ENCODE measurements at regions not wholly inside any gene's neighbourhood (a gene's known extent, or its start where the extent isn't known, plus 50 kb on each side); places are given as distances from the start of the nearest gene placed in this dataset.
A peak's percentile ranks its signal among the peaks of the same experiment; 100 is the strongest.

- DNase-seq: no peak
- no peaks in the 10 kb centered on the region for H3K9me3 Mint-ChIP-seq
- ATAC-seq (replicated peaks): no peak
- peaks cover 0 to 8% of the 10 kb centered on the region in 2 donors for H3K27me3 Mint-ChIP-seq
- no peak overlapping the region for H3K27ac Mint-ChIP-seq
- H3K4me3 Mint-ChIP-seq: no peak overlapping the region
- peaks cover 7% of the 10 kb centered on the region for H3K36me3 Mint-ChIP-seq (ENCODE audit: insufficient read depth)
- H3K4me1 Mint-ChIP-seq (ENCODE audit: low read depth in 2 of 2): peaks cover 18 to 19% of the 10 kb centered on the region in 2 donors
These were observed 64.4 kb upstream of the DUSP22 start for GRCh38 chr6:227812-228338.

- no peak for ATAC-seq (replicated peaks)
- no peak for DNase-seq
- H3K4me3 Mint-ChIP-seq: peak overlapping the region; percentile 6 to 29
- no peak overlapping the region for H3K27ac Mint-ChIP-seq
- peaks cover 8% of the 10 kb centered on the region for H3K36me3 Mint-ChIP-seq (ENCODE audit: insufficient read depth)
- no peaks in the 10 kb centered on the region for H3K27me3 Mint-ChIP-seq
- no peaks in the 10 kb centered on the region for H3K9me3 Mint-ChIP-seq
- peaks cover 14 to 18% of the 10 kb centered on the region in 2 donors for H3K4me1 Mint-ChIP-seq (ENCODE audit: low read depth in 2 of 2)
These were observed 63.2 kb upstream of the DUSP22 start for GRCh38 chr6:228881-229651.

DNA sequence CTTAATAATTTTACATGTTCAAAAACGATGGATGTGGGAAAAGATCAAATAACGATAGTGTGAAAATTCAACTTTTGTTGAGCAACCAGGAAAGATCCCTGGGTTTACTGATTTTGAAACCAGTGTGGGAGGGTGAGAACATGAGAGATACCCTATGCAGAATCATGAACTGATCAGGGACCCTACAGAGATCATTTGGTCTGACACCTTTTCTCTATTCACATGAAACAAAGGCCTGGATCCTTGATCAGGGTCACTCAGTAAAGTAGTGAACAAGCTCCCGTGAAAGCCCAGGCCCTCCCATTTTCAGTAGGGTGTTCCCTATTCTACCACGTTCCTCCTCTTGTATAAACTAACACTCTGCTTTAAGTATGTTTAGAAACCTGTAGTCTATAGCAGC is 60.5 kb upstream of the DUSP22 start:
- ATAC-seq (replicated peaks): no peak
- H3K9me3 Mint-ChIP-seq: no peaks in the 10 kb centered on the region
- no peak overlapping the region for H3K27ac Mint-ChIP-seq
- H3K4me3 Mint-ChIP-seq: no peak overlapping the region
- H3K36me3 Mint-ChIP-seq (ENCODE audit: insufficient read depth): peaks cover 3% of the 10 kb centered on the region
- no peaks in the 10 kb centered on the region for H3K27me3 Mint-ChIP-seq
- H3K4me1 Mint-ChIP-seq (ENCODE audit: low read depth in 2 of 2): peaks cover 10 to 19% of the 10 kb centered on the region in 2 donors
- no peak for DNase-seq

GRCh38 chr6:232982-233640 is 59.2 kb upstream of the DUSP22 start:
- ATAC-seq (replicated peaks) (no peak), DNase-seq (no peak)
- no peaks in the 10 kb centered on the region for H3K27me3 Mint-ChIP-seq
- H3K9me3 Mint-ChIP-seq: no peaks in the 10 kb centered on the region
- H3K4me1 Mint-ChIP-seq (ENCODE audit: low read depth in 2 of 2): peaks cover 11 to 20% of the 10 kb centered on the region in 2 donors
- H3K4me3 Mint-ChIP-seq: no peak overlapping the region
- peaks cover 3% of the 10 kb centered on the region for H3K36me3 Mint-ChIP-seq (ENCODE audit: insufficient read depth)
- H3K27ac Mint-ChIP-seq: peak overlapping the region in 1 of 2 donors; percentile 83

DNA sequence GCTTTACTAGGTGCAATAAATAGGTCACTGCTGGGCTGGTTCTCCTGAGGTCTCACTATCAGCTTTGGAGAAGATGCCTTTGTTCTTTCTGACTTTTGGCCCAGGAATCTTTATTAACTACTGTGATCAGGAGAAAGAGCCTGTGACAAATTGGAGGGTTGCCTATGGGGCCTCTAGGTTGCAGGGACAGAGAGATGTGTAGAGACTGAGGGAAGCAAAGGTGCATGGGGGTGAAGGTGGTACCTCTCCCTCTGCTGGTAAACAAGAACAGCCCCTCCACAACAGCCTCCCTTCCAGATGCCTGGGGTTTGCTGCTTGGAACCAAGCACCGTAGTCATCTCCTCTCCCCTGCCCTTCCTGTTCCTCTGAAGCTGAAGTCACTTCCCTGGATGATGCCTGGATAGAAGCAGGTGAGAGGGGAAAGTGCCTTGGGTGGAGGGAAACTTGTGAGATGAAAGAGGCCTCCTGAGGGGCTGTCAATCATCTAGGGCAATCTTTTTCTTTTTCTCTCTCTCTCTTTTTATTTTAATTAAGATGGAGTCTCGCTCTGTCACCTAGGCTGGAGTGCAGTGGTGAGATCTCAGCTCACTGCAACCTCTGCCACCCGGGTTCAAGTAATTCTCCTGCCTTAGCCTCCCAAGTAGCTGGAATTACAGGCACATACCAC is 57.4 kb upstream of the DUSP22 start:
- Mint-ChIP-seq H3K36me3 (ENCODE audit: insufficient read depth) (peaks cover 3% of the 10 kb centered on the region), H3K9me3 (no peaks in the 10 kb centered on the region), H3K27me3 (no peaks in the 10 kb centered on the region), H3K4me3 (peak overlapping the region; percentile 51 to 68), H3K27ac (peak overlapping the region; percentile 78 to 91), H3K4me1 (ENCODE audit: low read depth in 2 of 2) (peaks cover 9 to 20% of the 10 kb centered on the region in 2 donors)
- DNase-seq (no peak), ATAC-seq (replicated peaks) (no peak)

DNA sequence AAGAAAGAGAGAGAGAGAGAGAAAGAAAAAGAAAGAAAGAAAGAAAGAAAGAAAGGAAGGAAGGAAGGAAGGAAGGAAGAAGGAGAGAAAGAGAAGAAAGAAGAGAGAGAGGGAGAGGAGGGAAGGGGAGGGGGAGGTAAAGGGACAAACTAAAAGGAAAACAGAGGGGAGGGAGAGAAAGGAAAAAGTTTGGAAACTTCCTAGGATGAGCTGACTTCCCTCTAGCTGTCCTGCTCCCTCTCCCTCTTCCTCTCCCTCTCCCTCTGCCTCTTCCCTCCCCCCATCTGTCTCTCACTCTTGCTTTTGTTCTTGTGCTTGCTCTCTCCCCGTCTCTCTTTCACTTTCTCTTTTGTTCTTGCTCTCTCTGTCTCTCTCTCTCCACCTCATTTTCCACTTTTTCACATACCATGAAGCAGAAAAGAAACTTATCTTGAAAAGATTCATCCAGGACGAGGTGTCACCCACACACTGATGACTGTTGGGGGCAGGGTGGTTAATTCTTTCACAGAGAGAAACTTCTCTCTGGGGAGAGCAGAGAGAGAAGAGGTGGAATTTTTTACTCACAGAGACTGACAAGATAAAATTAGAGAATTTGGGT is 56.4 kb upstream of the DUSP22 start:
- Mint-ChIP-seq H3K9me3 (no peaks in the 10 kb centered on the region), H3K27me3 (no peaks in the 10 kb centered on the region), H3K4me1 (ENCODE audit: low read depth in 2 of 2) (peaks cover 9 to 20% of the 10 kb centered on the region in 2 donors), H3K36me3 (ENCODE audit: insufficient read depth) (peaks cover 3% of the 10 kb centered on the region), H3K4me3 (peak overlapping the region; percentile 51 to 68), H3K27ac (peak overlapping the region; percentile 78 to 91)
- ATAC-seq (replicated peaks) (peak; percentile 89), DNase-seq (peak; percentile 12 to 51 (median 17))

GRCh38 chr6:236519-236918 is 55.8 kb upstream of the DUSP22 start:
- H3K27ac Mint-ChIP-seq: peak overlapping the region; percentile 78 to 91
- ATAC-seq (replicated peaks): no peak
- H3K4me3 Mint-ChIP-seq: peak overlapping the region; percentile 30 to 68
- peaks cover 0 to 4% of the 10 kb centered on the region in 2 donors for H3K27me3 Mint-ChIP-seq
- no peaks in the 10 kb centered on the region for H3K9me3 Mint-ChIP-seq
- DNase-seq: no peak
- H3K4me1 Mint-ChIP-seq (ENCODE audit: low read depth in 2 of 2): peaks cover 9 to 20% of the 10 kb centered on the region in 2 donors
- H3K36me3 Mint-ChIP-seq (ENCODE audit: insufficient read depth): peaks cover 3% of the 10 kb centered on the region

GRCh38 chr6:240151-240550 is 52.1 kb upstream of the DUSP22 start:
- DNase-seq: no peak
- Mint-ChIP-seq H3K36me3 (ENCODE audit: insufficient read depth) (no peaks in the 10 kb centered on the region), H3K4me1 (ENCODE audit: low read depth in 2 of 2) (peaks cover 8 to 15% of the 10 kb centered on the region in 2 donors), H3K27ac (no peak overlapping the region), H3K4me3 (no peak overlapping the region), H3K9me3 (no peaks in the 10 kb centered on the region), H3K27me3 (peaks cover 0 to 9% of the 10 kb centered on the region in 2 donors)
- no peak for ATAC-seq (replicated peaks)

- Mint-ChIP-seq H3K4me1 (ENCODE audit: low read depth in 2 of 2) (peaks cover 3 to 4% of the 10 kb centered on the region in 2 donors), H3K27ac (no peak overlapping the region), H3K4me3 (no peak overlapping the region), H3K27me3 (peaks cover 0 to 9% of the 10 kb centered on the region in 2 donors), H3K9me3 (no peaks in the 10 kb centered on the region), H3K36me3 (ENCODE audit: insufficient read depth) (no peaks in the 10 kb centered on the region)
- DNase-seq (no peak), ATAC-seq (replicated peaks) (no peak)
These were observed 50.9 kb upstream of the DUSP22 start for GRCh38 chr6:241336-241865.
